Thoracic aorta (tissue), 2 donors: ENCODE measurements at regions not wholly inside any gene's neighbourhood (a gene's known extent, or its start where the extent isn't known, plus 50 kb on each side); places are given as distances from the start of the nearest gene placed in this dataset.

Experiments used
- ATAC-seq: fragments of 150-250 bp; one replicate; pipeline ENCODE4 v1.8.0; 2017; ENCODE audit warnings: low read depth; ENCODE audit not compliant: insufficient number of reproducible peaks, low FRiP score
- DNase-seq: peaks from one replicate; pipeline ENCODE4 v3.0.0-alpha.2; 2020; ENCODE audit warnings: low spot score
- H3K27ac ChIP-seq, 2 donors: fragments of 200-600 bp; sonication (generic); 1 replicate in 1 of 2; 2 replicates in 1 of 2; pipeline ENCODE4 v1.5.1; 2016; ENCODE audit warnings: mild to moderate bottlenecking in 2 of 2, moderate library complexity in 2 of 2
- H3K27me3 ChIP-seq: fragments of 200-600 bp; sonication (generic); replicated peaks from 2 replicates; pipeline ENCODE4 v1.6.0; 2016; ENCODE audit warnings: mild to moderate bottlenecking; ENCODE audit not compliant: insufficient read depth
- H3K36me3 ChIP-seq: fragments of 200-600 bp; sonication (generic); one replicate; pipeline ENCODE4 v1.5.1; 2016
- H3K4me1 ChIP-seq, 2 donors: fragments of 200-600 bp; sonication (generic); 1 replicate in 1 of 2; 2 replicates in 1 of 2; pipeline versions ENCODE4 v1.5.1 to v1.6.0; 2016; ENCODE audit warnings: low read depth in 2 of 2, mild to moderate bottlenecking in 1 of 2; ENCODE audit not compliant: control insufficient read depth in 1 of 2
- H3K4me3 ChIP-seq: fragments of 200-600 bp; sonication (generic); 2 replicates; pipeline ENCODE4 v1.5.1; 2016; ENCODE audit warnings: mild to moderate bottlenecking
- H3K9me3 ChIP-seq: fragments of 200-600 bp; sonication (generic); 2 replicates; pipeline ENCODE4 v1.5.1; 2016
- TF ChIP-seq, protein P1 (sequence below): fragments of 200-600 bp; sonication (generic); IDR thresholded peaks from one replicate; pipeline ENCODE4 v1.5.1; 2019; ENCODE audit warnings: antibody characterized with exemption

DNA sequence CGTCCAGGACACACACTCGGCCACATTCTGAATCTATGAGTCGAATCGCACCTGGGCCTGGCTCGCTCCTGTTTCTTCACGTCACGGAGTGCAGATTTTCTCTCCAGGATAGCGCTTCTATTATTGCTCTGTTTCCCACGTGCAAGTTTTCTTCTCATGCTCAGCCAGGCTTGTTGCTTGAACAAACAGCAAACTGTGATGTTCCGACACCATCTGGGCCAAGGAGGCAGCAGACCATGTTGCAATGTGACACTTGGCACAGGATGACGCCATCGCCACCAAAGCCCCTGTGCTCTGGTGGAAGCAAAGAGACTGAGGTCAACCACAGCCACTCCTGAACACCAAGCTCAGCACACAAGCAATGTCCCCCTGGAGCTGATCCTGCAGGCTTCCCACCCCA, 507.1 kb upstream of the ADARB2 start:
- Histone ChIP-seq H3K4me1 (no peaks in the 10 kb centered on the region), H3K4me3 (no peak overlapping the region), H3K36me3 (no peaks in the 10 kb centered on the region), H3K27ac (no peak overlapping the region), H3K9me3 (no peaks in the 10 kb centered on the region), H3K27me3 (no peaks in the 10 kb centered on the region)
- ATAC-seq, result no peak
- DNase-seq, result no peak
- TF ChIP-seq, protein P1, sequence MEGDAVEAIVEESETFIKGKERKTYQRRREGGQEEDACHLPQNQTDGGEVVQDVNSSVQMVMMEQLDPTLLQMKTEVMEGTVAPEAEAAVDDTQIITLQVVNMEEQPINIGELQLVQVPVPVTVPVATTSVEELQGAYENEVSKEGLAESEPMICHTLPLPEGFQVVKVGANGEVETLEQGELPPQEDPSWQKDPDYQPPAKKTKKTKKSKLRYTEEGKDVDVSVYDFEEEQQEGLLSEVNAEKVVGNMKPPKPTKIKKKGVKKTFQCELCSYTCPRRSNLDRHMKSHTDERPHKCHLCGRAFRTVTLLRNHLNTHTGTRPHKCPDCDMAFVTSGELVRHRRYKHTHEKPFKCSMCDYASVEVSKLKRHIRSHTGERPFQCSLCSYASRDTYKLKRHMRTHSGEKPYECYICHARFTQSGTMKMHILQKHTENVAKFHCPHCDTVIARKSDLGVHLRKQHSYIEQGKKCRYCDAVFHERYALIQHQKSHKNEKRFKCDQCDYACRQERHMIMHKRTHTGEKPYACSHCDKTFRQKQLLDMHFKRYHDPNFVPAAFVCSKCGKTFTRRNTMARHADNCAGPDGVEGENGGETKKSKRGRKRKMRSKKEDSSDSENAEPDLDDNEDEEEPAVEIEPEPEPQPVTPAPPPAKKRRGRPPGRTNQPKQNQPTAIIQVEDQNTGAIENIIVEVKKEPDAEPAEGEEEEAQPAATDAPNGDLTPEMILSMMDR, result no peak

DNA sequence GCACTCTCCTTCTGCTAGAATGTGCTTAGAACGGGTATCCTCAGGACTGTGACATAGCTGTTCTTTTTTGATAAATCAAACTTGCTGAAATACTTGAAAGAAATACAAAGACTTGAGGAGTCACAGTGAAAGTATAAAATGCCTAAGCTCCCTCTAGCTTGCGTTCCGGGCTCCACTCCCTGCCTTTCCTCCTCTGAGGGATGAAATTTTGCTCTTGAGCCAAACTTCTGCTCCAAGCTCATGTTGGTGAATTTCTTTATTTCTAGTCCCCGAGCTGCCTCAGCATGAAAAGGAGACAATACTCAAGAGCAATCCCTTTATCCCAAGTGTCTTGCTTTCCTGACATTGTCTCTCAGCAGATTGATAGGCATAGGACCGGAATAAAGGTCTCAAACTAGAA, 499.6 kb upstream of the ADARB2 start:
- Histone ChIP-seq H3K4me1 (no peaks in the 10 kb centered on the region), H3K27me3 (no peaks in the 10 kb centered on the region), H3K4me3 (no peak overlapping the region), H3K36me3 (no peaks in the 10 kb centered on the region), H3K27ac (no peak overlapping the region), H3K9me3 (no peaks in the 10 kb centered on the region)
- DNase-seq (no peak), ATAC-seq (no peak)
- TF ChIP-seq, protein P1, result no peak

DNA sequence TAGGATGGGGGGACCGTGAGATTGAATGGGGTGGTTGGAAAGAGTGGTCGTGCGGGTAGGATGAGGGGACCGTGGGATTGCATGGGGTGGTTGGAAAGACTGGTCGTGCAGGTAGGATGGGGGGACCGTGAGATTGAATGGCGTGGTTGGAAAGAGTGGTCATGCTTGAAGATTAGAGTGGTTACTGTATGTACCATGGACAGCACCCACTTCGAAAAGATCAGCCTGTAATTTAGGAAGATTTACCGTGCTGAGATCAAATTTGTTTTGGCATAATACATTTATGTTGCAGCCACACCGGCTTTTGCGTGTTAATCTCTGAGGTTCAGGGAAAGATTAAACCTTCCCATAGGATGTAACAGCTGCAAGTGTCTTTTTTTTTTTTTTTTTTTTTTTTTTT, 495.2 kb upstream of the ADARB2 start:
- Histone ChIP-seq H3K27me3 (no peaks in the 10 kb centered on the region), H3K27ac (no peak overlapping the region), H3K9me3 (no peaks in the 10 kb centered on the region), H3K36me3 (no peaks in the 10 kb centered on the region), H3K4me1 (no peaks in the 10 kb centered on the region), H3K4me3 (no peak overlapping the region)
- DNase-seq (no peak), ATAC-seq (no peak)
- TF ChIP-seq, protein P1, result no peak

DNA sequence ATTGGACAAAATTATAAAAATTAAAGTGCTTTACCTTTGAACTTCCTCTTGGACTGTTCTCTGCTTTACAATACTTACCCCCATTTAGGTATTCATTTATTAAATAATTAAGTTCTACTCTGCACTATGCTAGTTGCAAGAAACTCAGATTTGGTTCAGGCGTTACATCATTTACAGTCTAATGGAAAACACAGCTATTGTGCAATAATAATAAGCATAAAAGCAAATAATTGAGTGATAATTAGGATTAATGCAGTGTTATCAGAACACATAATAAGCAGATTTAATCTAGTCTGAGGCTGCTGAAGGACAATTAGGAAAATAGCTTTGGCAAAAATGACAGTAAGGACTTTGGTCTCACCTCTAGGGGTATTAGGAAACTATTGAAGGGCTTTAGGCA, 493.2 kb upstream of the ADARB2 start:
- Histone ChIP-seq H3K27me3 (no peaks in the 10 kb centered on the region), H3K27ac (no peak overlapping the region), H3K36me3 (no peaks in the 10 kb centered on the region), H3K9me3 (no peaks in the 10 kb centered on the region), H3K4me1 (no peaks in the 10 kb centered on the region), H3K4me3 (no peak overlapping the region)
- no peak for DNase-seq
- no peak for ATAC-seq
- TF ChIP-seq, protein P1, result no peak

DNA sequence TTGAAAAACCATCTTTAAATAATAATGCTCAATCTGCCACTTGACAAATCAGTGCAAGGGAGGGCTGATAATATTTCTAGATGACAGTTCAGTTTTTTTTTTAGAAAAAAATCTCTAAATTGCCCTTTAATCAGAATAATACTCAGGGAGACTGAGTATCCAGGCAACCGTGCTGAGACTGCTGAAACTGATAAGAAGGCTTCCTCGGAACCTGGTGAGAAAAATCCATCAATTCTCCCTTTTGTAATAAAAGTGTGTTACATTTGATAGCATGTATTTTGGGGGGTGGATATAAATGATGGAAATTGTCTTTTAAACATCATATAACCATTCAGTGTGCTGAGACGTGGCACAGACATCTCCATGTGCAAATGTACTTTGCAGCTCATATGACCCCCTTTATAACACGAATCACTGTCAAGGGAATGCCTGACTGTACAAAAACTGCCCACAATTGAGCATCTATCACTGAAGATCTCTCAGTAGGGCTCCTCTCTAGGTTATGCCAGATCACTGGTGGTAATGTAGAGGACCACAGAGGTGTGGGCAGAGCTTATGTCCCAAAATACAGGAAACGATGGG, 491.1 kb upstream of the ADARB2 start:
- no peaks in the 10 kb centered on the region for H3K9me3 ChIP-seq
- TF ChIP-seq, protein P1, result no peak
- H3K4me3 ChIP-seq, result no peak overlapping the region
- H3K27ac ChIP-seq, result no peak overlapping the region
- H3K36me3 ChIP-seq, result no peaks in the 10 kb centered on the region
- no peak for ATAC-seq
- no peaks in the 10 kb centered on the region for H3K27me3 ChIP-seq
- H3K4me1 ChIP-seq, result no peaks in the 10 kb centered on the region
- no peak for DNase-seq
